Middle frontal gyrus (tissue), 1 donor: ENCODE measurements at regions not wholly inside any gene's neighbourhood (a gene's known extent, or its start where the extent isn't known, plus 50 kb on each side); places are given as distances from the start of the nearest gene placed in this dataset.

Experiments
- DNase-seq: peaks from one replicate; pipeline ENCODE4 v3.0.0-alpha.2; 2015; ENCODE audit warnings: low spot score; ENCODE audit errors: extremely low spot score

DNA sequence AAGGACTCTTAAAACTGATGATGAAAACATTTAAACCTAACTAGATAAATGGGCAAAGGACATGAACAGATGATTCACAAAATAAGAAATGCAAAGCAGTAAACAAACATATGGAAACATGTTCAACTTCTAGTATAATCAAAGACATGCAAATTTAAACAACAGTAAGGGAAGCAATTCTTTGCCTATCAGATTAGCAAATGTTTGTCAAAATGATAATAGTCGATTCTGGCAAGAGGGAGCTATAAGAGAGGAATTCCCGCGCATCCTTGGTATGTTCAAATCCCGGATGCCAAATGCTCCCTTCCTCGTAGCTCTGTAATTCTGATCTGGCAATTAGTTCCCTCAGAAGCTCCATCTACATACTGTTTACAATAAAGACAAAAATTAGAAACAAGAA, 320.5 kb downstream of the PHKB start:
- no peak for DNase-seq

DNA sequence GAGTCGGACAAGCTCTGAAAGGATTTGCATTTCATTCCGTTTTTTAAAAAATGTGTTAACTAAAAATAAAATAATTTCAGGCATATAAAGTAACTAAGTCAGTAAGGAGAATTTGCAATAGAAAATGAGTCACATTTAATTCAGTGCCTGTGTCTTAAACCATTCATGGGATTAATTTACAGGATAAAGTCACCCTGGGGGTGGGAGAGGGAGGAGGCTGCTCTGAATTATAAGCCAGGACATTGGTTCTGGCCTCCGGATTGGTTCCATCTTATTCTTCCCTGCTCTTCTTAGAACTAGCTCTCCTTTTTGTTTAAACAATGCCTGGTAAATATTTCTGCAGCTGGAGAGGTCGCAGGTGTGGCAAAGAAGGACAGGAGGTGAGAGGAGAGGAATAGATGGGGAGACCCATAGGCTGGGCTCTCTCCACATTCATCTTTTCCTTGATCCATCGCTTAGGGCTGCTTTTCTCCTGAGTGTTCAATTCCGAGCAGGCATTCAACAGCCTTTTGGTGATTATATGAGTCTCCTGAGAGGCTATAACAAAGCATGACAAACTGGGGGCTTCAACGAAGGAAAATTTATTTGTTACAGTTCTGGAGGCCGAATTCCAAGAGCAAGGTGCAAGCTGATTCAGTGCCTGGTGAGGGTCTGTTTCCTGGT, 319.2 kb downstream of the PHKB start:
- peak; percentile 39 for DNase-seq

- peak; percentile 49 for DNase-seq
Measured at GRCh38 chr16:47779201-47780016, 318.3 kb downstream of the PHKB start.

DNA sequence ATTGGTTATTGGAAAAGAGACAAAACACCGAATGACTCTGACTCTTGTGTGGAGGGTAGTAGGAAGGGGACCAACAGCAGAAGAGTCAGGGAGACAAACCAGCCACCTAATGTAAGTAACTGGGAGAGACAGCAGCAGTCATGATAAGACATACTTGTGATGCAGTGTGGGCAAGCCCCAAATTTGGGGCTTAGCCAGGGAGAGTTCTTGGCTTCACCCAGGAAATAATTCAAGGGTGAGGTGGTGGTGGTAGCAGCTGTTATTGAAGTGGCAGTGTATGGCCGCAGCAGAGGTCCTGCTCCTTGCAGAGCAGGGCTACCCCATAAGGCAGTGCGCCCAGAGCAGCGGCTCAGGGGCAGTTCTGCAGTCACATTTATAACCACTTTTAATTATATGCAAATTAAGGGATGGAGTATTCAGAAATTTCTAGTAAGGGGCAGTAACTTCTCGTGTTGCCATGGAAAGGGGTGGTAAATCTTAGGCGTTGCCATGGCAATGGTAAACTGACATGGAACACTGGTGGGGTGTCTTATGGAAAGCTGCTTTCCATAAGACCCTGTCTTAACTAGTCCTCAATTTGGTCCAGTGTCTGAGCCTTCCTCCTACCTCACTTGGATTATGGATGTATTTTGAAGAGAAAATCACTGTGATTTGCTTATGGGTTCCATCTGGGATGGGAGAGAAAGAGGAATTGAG, 317.1 kb downstream of the PHKB start:
- no peak for DNase-seq

GRCh38 chr16:47777220-47777619, 316.1 kb downstream of the PHKB start:
- no peak for DNase-seq

DNA sequence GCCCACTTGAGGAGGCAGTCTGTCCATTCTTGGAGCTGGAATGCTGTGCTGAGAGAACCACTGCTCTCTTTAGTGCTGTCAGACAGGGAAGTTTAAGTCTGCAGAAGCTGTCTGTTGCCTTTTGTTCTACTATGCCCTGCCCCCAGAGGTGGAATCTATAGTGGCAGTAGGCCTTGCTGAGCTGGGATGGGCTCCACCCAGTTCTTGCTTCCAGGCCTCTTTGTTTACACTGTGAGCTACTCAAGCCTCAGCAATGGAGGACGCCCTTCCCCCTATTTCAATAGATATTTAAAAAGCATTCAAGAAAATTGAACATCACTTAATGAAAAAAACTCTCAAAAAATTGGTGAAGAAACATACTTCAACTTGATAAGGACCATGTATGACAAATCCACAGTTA, 313.5 kb downstream of the PHKB start:
- DNase-seq: no peak

- DNase-seq: no peak
Measured at GRCh38 chr16:47753659-47754058, 292.5 kb downstream of the PHKB start.
